ENCODE measurements at regions not wholly inside any gene's neighbourhood (a gene's known extent, or its start where the extent isn't known, plus 50 kb on each side); places are given as distances from the start of the nearest gene placed in this dataset.

GRCh38 chr7:145092766-145093165, 256.9 kb upstream of the TPK1 start:
- DNase-seq (ENCODE audit: extremely low read depth, low read depth), result no peak
- no peak for TF ChIP-seq CTCF (IDR thresholded peaks at IDR 0.05; ENCODE audit: low read depth, low read length)

GRCh38 chr7:145088111-145088745, 252.4 kb upstream of the TPK1 start:
- DNase-seq (ENCODE audit: extremely low read depth, low read depth), result no peak
- no peak for TF ChIP-seq CTCF (IDR thresholded peaks at IDR 0.05; ENCODE audit: low read depth, low read length)

DNA sequence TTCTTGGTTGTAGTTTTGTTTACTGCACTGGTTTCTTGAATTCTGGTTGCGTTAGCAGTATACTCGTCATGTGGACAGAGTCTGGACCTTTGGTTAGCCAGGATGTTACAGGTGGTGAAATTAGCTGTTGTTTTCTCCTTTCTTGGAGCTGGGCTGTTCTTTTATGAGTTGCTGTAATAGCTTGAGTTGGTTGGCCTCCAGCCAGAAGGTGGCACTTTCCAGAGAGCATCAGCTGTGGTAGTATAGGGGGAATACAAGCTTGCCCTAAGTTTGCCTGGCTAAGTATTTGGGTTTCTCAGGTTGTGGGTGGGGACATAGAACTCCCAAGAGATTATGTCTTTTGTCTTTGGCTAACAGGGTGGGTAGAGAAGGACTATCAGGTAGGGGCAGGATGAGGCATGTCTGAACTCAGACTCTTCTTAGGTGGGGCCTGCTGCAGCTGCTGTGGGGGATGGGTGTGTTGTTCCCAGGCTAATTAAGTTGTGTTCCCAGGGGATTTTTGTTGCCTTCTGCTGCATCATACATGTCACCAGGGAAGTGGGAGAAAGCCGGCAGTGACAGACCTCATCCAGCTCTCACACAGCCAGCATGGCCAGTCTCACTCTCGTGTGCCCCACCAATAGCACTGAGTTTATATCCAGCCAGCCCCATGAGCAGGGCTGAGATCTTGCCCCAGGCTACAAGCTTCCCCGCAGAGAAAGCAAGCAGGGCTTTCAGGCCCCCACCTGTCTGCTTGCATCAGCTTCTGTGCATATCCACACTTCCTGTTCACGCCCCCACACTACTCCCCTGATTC, 246.7 kb upstream of the TPK1 start:
- DNase-seq (ENCODE audit: extremely low read depth, low read depth), result no peak
- TF ChIP-seq CTCF (IDR thresholded peaks at IDR 0.05; ENCODE audit: low read depth, low read length), result no peak

GRCh38 chr7:145065473-145065872, 229.6 kb upstream of the TPK1 start:
- DNase-seq (ENCODE audit: extremely low read depth, low read depth), result no peak
- no peak for TF ChIP-seq CTCF (IDR thresholded peaks at IDR 0.05; ENCODE audit: low read depth, low read length)

DNA sequence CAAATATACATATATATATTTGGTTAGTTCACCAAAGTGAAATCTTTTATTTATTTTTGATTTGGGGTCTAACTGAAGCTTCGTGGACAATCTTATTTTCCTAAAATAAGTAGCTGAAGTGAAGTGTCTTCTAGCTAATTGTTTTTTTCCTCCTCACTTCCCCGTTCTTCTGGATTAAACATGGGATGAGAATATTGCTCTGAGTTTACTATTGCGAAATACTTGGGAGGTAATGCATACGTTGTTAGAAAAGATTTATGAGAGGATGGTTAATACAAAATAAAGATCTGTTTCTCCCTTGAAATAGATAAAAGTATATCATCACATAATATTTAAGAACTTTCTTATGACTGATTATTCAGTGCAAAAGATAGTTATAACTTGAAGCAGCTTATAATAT, 228.3 kb upstream of the TPK1 start:
- TF ChIP-seq CTCF (IDR thresholded peaks at IDR 0.05; ENCODE audit: low read depth, low read length), result no peak
- no peak for DNase-seq (ENCODE audit: extremely low read depth, low read depth)

GRCh38 chr7:145053781-145054180, 217.9 kb upstream of the TPK1 start:
- no peak for TF ChIP-seq CTCF (IDR thresholded peaks at IDR 0.05; ENCODE audit: low read depth, low read length)
- no peak for DNase-seq (ENCODE audit: extremely low read depth, low read depth)

DNA sequence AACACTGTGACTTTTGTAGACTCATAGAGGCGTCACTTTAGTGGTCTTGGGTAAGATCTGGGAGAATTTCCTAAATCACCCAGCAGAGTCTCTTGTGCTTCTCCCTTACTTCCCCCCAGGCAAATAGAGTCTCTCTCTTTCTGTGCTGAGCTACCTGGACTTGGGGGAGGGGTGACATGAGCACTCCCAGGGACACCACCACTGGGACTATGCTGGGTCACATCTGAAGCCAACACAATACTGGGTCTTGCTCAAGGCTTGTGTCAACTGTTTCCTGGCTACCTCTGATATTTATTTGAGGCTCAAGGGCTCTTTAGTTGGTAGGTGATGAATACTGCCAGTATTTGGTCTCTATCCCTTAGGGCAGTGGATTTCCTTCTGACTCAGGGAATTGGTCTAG, 214.6 kb upstream of the TPK1 start:
- TF ChIP-seq CTCF (IDR thresholded peaks at IDR 0.05; ENCODE audit: low read depth, low read length), result no peak
- no peak for DNase-seq (ENCODE audit: extremely low read depth, low read depth)

All from AG09319 (cell line).